ENCODE measurements at regions not wholly inside any gene's neighbourhood (a gene's known extent, or its start where the extent isn't known, plus 50 kb on each side); places are given as distances from the start of the nearest gene placed in this dataset.

DNA sequence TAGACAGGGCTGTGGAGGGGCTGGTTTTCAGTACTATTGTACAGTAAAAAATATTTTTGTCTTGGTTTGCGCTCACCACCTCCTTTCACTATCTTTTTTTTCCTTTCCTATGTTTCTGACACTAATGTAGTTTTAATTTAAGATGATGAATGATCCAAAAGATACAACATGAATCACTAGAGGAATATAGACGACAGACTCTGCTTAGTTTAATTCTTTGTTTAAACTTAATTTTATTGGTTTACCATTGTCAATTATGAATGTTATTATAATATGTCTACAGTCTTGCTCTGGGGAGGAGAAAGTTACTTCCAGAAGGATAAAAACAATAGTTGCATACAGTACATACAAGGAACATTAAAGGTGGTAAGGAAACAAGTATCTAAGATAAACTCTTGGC lies 682.4 kb upstream of the ADGRL4 start:
- FAIRE-seq: no peak

GRCh38 chr1:79683420-79683819 lies 676.9 kb upstream of the ADGRL4 start:
- no peak for FAIRE-seq

DNA sequence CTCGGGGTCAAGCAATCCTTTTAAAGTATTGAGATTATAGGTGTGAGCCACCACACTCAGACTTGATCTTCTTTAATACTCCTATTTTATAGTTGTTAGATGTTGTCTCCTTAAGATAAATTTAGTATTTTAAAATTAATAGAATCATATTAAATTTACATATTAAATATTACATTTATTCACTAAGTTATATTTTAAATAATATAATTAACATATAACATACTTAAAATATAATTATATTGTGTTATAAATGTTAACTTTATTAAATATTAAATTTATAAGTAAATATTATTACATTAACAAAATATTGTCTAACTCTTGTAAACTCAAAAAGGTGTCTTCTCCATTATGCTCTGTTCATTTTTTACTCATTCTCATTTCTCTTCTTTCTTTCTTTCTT lies 675.9 kb upstream of the ADGRL4 start:
- FAIRE-seq: peak; percentile 94

GRCh38 chr1:79681382-79681781 lies 674.9 kb upstream of the ADGRL4 start:
- FAIRE-seq: no peak

DNA sequence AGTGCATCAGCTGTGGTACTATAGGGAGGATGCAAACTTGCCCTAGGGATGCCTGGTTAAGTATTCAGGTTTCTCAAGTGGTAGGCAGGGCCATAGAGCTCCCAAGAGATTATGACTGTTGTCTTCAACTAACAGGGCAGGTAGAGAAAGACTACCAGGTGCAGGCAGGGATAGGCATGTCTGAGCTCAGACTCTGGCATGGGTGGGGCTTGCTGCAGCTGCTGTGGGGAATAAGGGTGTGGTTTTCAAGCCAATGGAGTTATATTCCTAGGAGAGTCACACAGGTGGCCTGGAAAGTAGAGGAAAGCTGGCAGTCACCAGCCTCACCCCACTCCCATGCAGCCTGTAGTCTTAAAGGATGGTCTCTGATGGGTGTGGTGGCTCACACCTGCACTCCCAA lies 673.4 kb upstream of the ADGRL4 start:
- no peak for FAIRE-seq

DNA sequence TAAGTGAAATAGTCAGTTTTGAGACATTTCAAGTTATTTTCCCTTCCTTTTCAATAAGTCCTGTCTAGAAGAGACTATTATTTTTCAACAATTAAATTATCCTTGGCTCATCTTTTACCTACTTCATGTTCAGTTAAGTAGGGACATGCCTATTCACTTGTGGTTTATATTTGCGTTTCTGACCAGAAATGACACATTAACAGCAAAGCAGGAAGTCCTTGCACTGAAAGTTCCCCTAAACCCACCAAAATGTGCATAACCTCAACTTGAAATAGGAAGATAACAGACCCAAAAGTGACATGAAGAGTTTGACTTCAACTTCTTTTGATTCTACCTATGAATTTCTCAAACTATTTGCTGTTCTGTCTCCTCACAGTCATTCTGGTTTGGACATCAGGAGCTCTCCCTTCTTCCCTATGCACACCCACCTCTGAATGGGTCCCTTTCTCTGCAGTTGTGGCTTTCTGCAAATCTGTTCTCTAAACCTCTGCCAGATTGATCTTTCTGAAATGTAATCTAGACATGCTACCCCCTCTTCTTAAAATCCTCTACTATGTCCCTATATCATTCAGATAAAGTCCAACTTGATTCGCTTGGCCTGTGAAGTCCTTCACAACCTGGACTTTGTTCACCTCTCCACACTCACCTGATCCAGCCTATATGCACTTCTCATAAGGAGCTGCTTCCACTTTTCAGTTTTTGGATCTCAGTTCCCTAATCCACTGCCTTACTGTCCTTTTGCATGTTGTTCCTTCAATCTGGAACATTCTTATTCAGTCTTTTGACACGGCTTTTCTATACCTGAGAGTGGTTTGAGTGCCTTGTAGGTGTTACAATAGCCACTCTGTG lies 661.5 kb upstream of the ADGRL4 start:
- FAIRE-seq: no peak

DNA sequence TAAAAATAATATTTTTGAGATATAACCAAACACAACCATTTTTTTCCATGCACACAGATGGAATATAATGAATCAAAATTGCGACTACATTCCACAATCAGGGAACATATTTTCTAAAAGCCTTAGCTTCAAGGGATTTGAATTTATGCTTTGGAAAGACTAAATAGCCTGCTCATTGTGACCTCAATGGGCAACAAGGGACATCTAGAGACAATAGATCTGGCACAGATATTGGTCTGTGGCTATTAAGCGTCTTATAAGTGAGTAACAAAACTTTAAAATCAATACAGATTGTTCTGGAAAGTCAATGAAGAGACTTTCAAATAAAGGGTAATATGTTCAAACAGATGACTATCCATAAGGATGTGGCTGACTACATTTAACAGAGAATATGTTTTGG lies 660.6 kb upstream of the ADGRL4 start:
- no peak for FAIRE-seq

DNA sequence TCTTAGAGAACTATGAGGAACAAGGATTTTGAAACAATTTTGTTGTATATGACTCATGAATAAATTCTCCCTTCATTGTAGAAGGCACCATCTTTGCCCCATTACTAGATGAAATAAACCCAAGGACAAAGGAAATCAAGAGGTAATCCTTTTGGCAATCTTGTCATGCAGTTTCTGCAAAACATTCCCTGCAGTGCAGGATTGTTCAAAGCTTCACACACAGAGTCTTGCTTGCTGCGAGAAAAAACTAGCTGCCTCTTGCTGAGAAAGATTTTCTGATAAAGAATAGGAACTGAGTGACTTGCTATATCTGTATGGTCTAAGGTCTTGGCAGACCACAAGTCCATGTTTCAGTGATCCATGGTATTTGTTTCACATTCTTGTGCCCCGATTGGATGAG lies 657.4 kb upstream of the ADGRL4 start:
- FAIRE-seq: no peak

- no peak for FAIRE-seq
These were observed 656.1 kb upstream of the ADGRL4 start for GRCh38 chr1:79662596-79662995.

DNA sequence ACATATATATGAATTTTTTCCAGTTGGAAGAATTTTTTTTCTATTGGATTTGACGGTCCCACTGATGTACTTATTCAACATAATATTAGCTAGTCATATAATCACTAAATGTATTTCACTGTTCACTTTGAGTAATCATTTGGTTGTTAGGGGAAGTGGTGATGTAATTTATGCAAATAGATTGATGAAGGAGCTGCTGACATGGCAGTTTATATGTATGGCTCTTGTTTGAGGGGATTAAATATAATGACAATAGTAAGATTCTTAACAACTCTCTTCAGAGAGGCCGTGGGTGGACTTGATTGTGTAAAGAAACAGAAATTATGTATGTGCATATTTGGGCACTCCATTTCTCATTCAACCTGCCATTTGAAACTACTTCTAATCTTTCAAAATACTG lies 653.6 kb upstream of the ADGRL4 start:
- FAIRE-seq: no peak

DNA sequence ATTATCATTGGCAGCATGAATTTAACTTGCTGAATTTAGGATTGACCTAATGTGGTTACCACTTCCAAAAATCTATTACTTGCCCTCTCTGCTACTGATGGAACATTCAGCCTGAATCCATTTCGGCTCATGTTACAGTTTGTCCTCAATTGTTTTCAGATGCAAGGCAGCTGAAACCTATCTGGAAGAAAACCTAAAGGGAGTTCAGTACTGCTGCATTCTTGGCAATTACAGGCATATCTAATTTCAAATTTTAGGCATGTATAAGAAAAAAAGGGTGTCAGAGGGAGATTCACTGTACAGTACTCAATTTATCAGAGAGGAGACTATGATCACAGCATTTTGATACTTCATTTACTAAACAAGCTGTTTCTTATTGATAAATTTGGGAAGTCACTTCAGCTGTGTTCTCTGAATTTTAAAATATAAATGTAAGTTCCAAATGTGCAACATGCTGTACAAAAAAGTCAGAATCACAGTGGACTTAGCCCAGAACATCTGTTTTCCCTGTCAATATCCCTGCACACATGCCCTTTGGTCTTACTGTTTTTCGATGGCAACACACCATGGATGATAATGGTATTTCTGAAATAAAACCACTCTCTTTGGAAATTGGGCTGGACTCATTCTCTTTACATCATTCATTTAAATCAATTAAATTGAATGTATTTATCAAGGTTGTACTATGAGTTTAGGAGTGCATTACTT lies 651.6 kb upstream of the ADGRL4 start:
- FAIRE-seq: no peak

GRCh38 chr1:79655876-79656275 lies 649.3 kb upstream of the ADGRL4 start:
- no peak for FAIRE-seq

DNA sequence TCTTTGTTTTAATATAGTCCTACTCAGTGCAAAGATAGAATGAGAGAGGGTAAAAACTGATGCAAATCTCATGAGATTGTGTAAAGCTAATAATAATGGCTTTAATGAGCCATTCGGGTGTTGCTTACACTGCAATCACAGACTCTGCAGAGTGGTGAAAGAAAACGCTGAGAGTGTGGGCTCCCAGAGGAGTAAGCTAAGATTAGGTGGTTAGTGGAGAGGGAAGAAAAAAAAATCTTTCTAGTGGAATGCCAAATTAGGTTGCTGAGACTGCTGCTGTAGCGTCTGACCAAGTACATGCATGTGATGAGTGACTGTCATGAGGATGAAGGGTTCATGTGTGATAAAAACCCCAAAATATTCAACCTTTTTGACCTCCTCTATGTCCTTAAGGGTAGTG lies 645.9 kb upstream of the ADGRL4 start:
- FAIRE-seq: no peak

GRCh38 chr1:79648126-79648525 lies 641.6 kb upstream of the ADGRL4 start:
- FAIRE-seq: no peak

DNA sequence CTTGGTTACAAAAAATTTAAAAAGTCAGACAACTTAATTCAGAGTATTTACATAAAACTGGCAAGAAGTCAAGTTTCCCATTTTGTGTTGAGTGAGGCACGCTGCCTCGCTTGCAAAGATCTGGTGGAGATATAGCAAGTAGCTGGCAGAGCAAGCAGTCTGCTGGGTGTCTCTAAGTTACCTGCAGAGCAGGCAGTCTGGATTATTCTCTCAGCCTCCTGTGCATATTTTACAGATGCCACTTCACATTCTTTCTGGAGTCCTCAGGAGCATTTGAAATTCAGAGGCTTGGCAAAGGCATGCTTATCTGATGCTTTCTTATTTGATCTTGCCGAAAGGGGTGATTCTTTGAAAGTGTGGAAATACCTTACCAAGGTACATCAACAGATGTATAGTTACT lies 640.4 kb upstream of the ADGRL4 start:
- no peak for FAIRE-seq

GRCh38 chr1:79638382-79638781 lies 631.9 kb upstream of the ADGRL4 start:
- no peak for FAIRE-seq

DNA sequence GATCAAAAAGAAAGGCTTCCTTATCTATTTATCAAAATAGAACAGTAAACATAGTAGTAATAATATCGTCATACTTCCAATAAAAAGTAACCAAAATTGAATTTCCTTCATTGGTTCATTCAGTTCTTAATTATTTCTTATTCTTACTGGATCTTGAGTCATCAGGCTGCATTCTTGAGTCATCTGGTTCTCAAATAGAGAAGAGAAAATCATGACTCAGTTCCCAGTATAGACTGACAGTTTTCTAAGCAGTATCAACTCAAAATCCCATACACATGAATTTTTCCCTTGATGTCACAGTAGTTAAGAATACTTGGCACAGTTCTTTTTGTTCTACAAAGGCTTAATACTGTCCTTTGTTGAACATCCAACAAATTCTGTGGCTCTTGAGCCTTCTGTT lies 626.9 kb upstream of the ADGRL4 start:
- FAIRE-seq: no peak

GRCh38 chr1:79629414-79629813 lies 622.9 kb upstream of the ADGRL4 start:
- FAIRE-seq: no peak

DNA sequence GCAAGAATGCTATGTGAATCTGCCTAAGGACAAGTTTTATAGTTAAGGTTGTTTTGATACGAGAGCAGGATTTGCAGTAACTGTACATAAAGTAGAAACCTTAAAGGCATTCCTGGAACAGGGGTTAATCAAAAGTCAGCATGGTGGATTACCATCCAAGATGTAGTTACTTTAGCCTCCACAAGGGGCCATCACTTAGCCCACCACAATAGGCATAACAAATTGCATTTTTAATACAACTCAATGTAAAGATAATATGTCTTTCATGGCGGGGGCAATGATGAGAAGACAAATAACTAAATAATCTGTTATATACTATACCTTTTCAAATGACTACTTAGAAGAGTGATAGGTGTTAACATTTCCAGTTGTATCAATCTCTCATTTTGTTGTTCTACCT lies 611.2 kb upstream of the ADGRL4 start:
- FAIRE-seq: no peak

GRCh38 chr1:79614762-79615161 lies 608.2 kb upstream of the ADGRL4 start:
- FAIRE-seq: no peak

GRCh38 chr1:79614106-79614505 lies 607.6 kb upstream of the ADGRL4 start:
- FAIRE-seq: no peak

- no peak for FAIRE-seq
These were observed 606.5 kb upstream of the ADGRL4 start for GRCh38 chr1:79613046-79613445.

DNA sequence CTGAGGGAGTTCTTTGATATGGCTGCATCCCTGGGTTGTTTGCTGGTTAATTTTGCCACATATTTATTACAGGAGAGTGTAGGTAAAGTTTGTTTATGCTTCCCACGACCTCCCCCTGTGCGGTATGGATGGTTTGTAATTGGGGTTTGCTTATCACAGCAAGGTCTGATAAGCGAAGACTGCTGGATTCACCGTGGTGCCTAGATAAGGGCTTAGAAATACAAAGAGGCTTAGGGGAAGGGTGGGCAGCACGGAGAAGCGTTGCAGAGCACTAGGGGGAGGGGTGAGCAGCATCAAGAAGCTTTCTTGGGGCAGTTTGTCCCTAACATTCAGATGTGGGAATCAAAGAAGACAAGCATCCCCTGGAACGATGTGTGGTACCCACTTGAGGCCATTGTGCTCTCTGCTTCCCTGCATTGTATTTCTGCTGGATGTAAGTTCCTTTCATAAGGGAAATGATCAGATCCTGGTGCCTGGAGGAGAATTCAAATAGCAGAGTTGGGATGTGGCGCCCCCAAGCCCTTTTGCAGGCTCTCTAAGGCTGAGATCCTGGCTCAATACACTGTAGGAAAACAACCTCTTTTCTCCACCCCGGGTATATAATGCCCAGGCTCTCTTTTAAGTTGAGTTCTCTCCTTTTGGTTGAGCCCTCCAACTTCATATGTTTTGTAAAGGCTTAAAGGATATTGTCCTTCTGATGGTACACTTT lies 598.1 kb upstream of the ADGRL4 start:
- FAIRE-seq: no peak

DNA sequence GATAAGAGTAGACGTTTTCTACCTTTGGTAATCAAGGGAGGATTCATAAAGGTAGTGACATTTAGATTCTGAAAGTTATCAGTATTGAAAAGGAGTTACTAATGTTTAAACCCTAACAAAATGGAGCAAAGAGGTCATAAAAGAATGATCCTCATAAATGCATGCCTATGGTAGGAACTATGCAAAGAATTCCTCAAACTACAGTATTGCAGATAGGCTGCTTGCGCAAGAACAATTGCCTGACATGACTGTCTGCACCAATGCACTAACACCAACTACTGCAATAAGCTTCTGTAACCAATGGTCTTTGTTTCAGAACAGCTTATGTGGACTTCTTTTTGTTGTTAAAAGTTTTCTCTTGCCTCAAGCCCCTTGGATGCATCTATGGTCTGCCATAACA lies 597.3 kb upstream of the ADGRL4 start:
- FAIRE-seq: no peak

Measured in A204.1 (cell line).